ENCODE measurements at regions not wholly inside any gene's neighbourhood (a gene's known extent, or its start where the extent isn't known, plus 50 kb on each side); places are given as distances from the start of the nearest gene placed in this dataset.

DNA sequence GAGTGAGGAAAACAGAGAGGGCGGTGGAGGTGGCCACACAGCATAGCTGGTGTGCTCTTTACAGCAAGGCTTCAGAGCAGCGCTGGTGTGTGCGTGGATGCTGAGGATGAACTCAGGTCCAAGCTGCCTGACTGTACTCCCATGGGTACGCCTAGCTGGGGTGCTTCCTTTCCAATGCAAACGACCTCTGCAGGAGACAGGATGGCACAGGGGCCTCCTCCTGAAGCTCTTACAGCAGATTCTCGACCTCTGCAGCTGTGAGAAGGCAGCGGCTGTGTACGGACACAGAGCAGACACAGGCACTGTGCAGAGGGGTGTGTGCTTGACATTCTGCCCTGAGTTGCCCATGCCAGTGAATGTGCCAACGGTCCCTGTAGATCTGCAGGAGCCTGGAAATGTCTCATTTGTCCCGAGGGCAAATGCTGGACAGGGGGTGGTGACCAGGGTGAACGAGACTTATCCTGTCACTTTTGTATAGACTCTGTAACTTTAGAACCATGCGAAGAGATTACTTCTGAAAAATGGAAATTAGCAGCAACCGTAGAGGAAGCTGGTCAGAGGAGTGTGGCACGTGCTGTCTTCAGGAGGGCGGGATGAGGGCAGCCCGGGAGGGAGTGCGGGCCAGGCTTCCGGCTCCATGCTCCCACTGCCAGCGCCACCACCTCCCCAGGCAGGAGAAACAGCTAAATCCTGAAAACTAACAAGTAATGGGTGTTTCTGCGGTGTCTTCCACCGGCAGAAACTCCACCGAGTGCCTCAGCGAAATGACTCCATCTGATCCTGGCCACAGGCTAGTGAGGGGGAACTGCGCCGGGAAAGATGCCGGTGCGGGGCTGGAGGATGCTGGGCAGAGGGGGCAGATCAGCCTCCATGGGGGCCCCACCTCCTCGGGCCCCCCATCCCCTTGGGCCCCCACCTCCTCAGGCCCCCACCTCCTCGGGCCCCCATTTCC, 120.9 kb upstream of the RPS6KA2 start:
- FAIRE-seq, result no peak

DNA sequence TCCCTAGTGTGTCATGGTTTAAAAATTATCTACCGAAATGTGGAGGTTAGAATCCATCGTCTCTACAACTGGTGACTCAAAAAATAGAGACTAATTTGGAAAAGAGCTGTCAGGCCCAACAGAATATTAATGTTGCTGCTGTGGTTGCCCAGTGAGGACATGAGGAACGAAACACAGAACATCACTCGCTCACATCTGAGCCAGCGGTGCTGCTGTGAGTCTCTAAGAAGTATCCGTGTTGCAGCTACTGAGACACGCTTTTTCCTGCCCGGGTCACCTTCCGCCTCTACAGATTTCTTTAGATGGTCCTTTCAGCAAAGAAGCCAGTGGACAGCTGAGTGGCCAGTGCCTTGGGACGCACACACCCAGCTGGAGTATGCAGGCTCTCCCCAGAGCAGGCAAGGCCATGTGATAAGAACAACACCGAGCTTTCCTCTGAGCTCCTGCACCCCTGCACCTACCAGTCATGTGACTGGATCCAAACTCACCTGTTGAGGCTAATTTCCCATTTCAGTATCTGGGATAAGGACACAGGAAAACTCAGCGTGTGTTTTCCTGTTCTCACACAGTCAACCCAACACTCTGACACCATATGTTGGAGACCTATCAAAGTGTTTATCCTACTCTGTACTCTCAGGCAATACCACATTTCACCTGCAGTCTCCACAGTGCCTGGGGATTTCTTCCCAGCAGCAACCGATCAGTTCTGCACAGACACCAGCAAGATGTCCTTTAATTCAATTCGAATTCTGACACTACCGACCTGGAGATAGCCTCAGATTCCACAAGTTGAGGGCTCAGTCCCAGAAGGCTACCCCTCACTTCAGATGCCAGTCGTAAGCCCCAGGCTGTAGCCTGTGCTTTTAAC, 119.0 kb upstream of the RPS6KA2 start:
- no peak for FAIRE-seq

DNA sequence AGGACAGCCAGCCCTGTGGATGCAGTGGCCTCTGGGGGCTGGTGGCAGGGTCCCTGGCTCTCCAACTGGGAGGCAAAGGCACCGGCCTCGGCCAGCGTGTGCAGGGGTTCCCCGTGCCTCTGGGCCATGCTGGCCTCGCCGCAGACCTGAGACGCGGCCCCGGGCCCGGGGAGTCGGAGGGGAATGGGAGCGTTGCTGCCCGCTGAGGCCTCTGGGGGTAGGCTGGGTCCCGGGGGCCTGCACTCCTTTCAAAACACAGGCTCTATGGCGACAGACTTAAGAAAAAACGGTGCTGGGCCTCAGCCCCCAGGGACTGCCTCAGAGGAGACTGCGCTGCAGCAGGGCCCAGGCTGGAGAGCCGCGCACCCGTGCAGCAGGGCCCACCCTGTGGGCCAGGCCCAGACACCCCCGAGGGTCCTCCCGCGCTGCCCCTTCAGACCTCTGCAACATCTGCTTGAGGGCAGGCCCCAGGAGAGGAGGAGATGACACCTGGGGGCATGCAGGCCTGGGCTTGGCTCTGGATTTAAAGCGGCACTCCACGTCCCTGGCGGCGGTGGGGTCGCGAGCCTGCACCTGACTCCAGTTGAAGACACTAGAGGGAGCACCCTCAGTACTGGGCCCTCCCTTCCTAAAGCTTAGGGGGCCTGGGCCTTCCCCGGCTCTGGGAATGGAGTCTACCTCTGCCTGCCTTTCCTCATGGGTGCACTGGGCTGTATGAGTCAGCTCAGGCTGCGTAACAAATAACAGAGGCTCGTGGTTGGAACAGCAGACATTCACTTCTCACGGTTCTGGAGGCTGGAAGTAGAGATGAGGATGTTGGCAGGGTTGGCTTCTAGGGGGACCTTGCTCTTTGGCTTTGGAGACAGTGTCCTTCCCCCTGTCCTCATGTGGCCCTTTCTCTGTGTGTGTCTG, 117.4 kb upstream of the RPS6KA2 start:
- no peak for FAIRE-seq

DNA sequence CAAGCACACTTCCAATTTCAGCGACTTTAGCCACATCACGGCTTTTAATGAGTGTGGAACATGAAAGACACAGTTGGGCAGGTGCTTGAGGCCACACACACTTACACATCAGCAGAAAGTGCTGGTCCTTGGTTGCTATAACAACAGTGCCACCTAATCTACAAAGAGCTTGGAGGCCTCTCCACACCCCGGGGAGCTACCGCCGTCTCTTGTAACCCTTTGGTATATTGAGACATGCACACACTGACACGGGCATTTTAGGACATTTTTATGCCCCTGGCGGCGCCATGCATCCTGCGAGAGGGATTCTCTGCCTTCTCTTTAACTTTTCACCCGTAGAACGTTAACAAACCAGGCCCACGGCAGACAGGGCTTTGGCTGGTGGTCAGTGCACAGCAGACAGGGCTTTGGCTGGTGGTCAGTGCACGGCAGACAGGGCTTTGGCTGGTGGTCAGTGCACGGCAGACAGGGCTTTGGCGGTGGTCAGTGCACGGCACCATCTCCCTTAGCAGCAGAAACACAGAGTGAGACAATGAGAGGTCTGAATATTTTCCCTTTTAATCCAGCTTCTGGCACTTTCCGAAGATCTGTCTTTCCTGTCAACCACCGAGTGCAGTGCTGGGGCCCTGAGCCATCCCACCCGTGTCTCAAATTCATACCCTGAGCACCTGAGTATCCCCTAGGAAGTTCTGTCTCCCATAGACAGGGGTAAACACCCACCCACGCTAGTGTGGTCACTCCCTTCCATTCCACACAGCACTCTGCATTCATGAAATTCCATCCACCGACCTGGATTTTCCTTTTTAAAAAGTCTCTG, 116.6 kb upstream of the RPS6KA2 start:
- no peak for FAIRE-seq

DNA sequence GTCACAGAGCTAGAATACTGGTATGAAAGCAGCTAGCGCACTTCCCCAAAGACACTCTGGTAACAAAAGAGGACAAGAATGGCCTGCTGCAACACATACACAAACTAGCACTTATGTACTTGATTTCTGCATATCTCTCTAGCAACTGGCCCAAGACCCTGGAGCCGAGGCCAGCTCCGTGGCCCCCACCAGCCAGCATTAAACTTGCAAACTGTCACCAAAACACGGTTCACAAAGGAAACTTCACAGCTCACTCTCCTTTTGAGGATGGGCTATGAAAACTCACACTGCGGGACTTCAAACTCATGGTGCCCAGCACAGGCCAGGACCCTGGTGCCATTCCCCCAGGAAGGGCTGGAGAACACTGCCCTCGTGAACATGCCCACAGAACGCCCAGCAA, 115.9 kb upstream of the RPS6KA2 start:
- no peak for FAIRE-seq

DNA sequence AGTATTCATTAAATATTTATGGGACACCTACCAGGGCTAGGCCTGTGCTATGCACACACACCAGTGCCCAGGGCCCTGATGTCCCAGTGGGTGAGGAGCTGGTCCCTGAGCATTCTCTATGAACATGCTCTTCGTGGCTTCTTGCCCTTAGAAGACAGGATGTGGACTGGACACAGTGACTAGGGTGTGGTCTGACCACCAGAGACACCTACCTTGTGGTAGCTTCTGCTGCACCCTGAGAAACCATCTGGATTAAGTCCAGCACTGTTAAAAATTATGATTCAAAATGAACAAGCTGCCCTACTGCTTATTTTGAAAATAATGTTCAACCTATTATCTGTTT, 112.9 kb upstream of the RPS6KA2 start:
- no peak for FAIRE-seq

DNA sequence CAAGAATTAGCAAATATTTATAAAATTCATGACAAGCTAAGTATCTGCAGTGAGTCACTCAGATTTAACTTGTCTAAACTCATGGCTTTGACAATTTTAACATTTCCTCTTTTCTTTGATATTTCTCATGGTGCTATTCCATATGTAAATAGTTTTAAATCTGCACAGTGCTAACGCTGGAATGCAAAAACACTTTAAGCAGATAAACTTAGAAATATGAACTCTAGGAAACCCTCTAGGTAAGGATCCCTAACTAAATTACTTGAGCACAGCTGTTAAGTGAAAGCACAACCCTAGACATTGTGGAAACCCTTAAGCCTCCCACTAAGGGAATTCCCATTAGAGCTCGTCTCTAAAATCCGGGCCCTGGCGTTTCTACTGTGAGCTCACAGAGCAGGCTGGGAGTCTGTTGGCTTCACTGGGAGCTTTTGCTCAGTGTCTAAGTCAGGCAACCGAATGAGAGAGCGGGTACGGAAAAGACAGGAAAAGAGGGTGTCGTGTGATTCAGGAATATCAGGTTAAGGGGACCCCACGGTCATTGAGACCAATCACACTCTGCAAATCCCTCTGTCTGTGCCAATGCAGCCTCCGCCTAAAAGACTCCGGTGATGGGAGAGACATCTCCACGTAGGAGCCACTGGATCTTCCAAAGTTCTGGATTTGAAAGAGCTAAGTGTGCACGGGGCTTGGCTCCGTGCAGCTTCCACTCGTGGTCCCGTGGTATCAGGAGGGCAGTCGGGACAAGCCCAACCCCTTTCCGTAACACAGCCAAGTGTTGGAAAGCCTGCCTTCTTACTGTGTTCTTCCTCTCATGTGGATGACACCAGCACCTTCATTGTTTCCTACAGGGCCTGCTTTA, 112.3 kb upstream of the RPS6KA2 start:
- FAIRE-seq, result no peak

DNA sequence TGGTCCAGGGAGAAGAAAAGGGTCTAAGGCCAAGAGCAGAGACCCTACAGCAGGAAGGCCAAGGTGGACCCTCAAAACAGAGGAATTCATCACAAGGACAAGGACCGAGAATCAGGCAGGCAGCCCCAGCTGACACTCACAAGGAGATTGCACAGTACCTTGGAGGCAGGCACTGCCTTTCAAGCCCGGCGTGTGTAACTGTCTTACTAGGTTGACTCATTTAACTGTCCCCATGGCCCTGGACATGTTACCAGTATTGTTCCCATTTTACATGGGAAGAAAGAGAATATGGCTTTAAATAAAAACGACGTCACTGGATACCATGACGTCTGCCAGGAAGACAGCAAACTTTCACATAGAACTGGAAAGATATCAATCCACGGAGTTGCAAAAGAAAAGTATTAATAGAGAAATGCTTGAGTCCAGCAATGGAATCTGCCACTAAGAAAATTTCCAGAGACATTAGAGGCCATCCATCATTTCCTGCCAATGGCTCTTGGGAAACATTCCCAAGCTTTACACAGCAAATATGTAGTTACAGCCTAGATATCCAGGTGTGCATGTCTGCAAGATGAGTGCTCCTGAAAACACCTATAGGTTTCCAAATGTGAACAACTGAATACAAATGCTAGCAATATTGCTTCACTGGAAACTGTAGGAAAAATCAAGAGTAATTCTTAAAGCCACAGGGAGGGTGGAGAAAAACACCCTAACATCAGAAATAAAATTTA, 111.5 kb upstream of the RPS6KA2 start:
- no peak for FAIRE-seq

DNA sequence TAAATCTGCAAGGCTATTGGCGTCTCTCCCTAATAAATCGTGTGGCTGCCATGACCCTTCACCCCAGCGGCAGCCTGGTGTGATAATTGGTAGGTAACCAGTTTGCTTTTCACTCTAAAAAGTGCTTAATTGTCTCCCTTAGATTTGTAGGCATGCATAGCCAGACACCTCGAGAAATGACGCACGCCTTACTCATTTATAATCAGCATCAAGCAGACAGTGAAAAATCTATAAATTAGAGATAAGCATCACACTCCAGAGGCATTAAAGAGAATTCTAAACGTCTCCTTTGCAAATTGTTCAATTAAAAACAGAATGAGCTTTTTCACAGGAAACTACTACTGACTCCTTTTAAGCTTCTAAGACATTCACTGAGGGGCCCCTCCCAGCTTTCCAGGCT, 110.2 kb upstream of the RPS6KA2 start:
- FAIRE-seq, result no peak

DNA sequence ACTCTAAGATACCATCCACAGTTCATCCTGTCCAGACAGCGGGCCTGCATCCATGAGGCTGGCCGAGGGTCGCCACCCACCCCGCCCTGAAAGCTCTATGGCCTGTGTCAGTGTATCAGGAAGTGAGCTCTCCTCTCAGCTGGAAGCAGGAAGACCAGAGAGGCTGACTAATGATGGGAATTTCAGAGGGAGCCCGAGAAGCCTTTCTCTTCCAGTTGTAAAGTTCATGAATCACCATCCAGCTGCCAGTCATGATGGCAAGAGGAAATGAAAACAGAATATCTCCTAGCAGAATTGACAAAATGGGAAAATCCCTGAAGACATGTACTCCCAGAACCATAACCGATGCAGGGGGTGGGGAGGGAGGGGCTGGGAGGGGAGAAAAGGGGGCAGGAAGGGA, 109.6 kb upstream of the RPS6KA2 start:
- no peak for FAIRE-seq

DNA sequence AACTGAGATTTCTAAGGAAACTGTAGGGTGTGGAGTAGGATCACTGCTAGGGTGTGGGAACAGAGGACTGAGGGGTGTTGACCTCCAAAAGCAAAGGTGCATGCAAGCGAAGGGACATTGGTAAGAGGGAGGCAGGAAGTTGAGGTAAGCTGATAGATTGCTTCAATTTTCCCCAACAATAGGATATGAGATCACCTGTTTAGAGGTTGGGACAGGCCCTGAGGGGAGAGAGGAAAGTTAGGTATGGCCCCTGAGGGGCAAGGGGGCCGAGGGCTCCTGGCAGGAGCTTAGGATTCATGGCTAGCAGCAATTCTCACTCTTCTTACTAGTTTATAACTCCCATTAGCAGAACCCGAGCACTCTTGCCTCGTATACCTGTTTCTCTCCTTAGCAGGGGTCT, 106.8 kb upstream of the RPS6KA2 start:
- no peak for FAIRE-seq

DNA sequence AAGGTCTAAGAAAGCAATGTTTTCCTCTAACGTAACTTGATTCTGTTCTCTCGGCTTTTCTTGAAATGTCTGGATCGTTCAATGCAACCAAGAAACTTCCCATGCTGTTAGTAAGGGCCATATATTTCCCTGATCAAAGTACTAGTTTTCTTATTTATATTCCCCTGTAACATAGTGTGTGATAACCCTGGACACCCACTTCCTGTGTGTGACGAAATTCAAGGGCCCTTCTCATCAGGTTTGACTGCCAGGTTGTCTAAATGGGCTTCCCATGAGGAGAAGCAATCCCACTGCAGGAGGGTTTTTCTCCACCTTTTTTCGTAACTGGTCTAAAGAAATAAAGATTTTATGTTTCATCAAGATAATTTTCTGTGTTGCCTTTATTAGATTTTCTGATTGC, 102.6 kb upstream of the RPS6KA2 start:
- no peak for FAIRE-seq

DNA sequence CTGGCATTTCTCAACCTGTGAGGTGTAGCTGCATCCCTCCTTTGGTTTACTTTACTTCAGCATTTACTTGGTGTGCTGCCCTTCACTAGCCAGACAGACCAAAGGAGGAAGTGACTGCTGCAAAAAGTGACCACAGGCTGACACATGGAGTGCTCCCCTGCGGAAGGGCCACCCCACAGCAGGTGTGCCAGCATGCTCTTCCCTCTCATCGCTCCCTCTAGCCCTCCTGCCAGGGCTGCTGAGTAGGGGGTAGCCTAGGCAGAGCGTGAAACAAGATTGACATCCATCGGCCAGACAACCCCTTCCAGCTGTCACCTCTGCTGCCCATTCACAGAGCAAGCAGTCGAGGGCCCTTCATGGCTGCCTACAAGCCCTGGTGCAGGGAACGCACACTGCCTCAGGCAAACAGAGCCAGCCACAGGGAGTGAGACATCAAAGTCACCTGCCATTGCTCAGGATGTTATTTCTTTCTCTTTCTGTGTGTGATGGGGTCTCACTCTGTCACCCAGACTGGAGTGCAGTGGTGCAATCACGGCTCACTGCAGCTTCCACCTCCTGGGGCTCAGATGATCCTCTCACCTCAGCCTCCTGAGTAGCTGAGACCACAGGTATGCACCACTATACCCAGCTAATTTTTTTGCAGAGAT, 102.0 kb upstream of the RPS6KA2 start:
- FAIRE-seq, result no peak

DNA sequence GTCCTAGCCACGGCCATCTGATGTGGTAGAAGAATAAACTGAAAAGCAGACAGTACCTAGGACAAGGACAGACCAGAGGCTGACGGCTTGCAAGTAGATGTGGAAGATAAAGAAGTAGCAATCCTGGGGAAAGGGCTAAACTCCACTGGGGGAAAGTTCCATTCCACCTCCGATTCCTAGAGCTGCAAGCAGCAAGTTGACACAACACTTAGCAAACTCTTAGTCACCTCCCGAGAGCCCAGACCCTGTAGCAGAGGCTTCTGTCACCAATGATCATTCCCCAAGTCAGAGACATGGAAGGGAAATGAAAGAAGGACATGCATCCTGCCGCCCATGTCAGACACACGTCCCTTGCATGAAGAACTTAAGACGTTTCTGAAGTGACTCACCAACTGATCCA, 99.2 kb upstream of the RPS6KA2 start:
- no peak for FAIRE-seq

DNA sequence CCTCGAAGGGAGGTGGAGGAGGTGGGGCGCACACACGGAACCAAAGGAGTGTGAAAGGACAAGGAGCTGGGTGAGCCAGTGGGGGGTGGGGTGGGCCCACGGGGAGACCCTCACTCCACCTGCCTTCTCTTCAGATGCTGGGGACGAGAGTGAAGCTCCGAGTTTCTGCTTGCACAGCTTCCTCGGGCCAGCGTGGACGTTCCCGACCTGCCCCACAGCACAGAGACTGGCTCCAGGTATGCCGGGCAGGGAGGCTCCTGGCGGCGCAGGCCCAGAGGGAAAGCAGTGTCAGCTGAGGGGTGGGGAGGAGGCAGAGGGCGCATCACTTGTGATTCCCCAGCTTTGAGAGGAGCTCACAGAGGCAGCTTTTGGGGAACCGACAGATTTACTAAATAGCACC, 98.5 kb upstream of the RPS6KA2 start:
- FAIRE-seq, result no peak

DNA sequence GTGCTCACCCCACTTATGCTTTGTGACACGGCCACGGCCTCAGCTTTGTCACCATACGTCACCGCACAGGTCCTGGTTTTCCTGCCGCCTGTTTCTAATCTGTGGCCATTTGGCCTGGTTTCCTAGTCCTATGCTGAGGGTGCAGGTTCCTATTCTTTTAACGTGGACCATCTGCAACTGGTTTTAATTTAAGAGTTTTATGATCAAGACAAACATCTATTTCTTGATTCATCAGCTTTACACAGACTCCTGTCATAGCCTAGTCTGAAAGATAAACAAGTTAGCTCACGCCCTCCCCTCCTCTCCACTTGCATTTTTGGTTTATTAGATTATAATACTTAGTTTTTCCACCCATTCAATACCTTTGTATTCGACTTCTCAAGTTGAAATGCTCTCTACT, 97.5 kb upstream of the RPS6KA2 start:
- FAIRE-seq, result no peak

DNA sequence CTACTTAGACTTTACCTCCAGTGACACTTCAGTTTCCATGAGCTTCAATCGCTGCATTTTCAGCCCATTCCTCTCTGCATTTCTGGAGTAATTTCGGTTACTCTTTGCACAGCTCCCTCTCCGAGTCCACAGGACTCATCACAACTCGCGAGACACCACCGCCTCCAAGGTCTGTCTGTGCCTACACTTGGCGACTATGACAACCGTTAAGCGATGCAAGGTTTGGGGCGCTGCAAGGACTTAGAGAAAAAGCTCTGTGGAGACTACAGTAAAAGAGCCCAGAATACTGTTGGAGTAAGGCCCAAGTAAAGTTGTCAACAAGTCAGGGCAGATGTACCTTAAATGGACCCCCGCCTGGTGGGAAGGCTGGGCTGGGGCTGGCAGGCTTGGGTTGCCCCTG, 95.7 kb upstream of the RPS6KA2 start:
- no peak for FAIRE-seq

DNA sequence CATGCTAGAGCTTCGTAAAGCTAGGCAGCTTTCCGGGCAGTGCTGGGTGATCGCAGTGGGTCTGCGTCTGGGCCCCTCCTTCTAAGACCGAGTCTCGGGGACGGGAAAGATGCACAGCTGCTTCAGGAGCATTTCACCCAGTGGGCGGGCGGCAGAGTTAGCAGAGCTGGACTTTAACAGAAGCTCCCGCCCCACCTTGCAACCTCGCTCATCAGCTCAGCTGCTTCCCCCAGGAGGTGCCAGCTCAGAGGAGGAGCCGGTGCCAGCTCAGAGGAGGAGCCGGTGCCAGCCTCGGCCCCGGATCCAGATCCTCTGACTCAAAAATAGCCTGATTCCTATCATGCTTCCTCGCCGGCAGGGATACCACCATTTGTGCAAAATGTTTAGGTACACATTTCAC, 94.5 kb upstream of the RPS6KA2 start:
- no peak for FAIRE-seq

DNA sequence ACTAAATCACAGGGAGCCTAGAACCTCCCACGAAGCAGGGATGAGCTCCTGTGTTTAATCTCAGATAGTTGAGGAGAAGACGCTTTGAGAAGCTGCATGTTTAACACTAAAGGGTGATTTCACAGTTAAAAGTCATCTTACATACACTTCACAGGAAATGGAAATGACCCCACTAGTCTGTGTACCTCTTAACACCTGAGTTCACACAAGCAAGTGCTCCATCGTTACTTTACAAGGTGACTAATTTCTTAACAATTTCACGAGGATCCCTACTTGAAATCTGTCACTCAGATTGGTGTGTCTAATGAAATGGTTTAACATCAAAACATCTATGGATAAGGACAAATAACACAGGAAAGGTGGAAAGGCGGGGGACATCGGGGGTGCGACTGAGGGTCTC, 93.8 kb upstream of the RPS6KA2 start:
- FAIRE-seq, result no peak

DNA sequence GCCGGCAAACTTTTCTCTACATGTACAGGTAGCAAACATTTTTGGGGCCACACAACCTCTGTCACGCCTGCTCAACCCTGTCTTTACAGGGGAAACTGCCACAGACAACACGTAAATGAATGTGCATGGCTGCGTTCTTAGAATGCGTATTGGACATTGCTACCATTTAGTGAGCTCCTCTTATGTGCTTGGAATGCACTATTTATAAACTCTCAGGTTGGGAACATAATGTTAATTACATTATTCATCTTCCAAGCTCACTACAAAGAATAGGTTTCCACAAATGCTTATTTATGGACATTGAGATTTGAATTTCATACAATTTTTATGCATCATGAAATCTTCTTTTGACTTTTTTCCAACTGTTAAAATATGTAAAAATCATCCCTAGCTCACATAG, 92.0 kb upstream of the RPS6KA2 start:
- no peak for FAIRE-seq
